ENCODE measurements at regions not wholly inside any gene's neighbourhood (a gene's known extent, or its start where the extent isn't known, plus 50 kb on each side); places are given as distances from the start of the nearest gene placed in this dataset.

DNA sequence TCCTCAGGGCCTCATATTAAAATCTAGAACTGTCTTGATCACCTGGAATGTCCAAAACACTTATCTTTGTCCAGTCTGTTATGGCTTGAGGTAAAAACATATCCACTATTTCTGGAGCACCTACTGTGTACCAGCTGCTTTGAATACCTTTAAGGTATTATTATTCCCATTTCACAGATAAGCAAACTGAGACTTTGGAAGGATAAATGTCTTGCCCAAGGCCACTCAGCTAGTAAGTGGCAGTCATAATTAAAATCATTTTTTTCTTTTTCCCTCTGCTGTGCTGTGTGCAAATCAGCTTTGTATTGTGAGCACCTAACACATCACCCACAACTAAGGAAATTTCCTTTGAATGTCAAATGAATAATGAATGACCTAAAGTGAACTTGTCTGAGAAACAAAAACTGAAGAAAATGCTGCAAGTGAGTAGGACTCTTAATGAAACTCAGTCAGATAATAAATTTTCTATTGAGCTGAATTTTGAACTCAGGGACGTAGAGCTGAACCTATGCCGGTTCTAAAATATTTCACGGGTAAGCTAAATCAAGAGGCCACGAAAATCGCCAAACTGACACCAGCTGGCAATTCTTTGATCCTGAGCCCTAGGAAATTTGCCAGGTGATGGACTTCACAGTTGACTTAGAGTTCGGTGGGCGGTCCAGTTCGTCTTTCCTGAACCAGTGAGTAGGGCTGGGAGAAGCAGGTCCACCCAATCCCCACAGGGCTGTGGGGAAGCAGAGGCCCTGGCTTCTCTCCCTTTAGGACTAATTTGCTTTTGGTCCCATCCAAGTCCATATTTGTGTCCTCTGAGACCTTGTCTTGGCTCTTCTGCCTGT, 159.7 kb upstream of the PWP1 start:
- Histone ChIP-seq H3K79me1 (replicated peaks; ENCODE audit: low read length, poor library complexity, severe bottlenecking) (no peaks in the 10 kb centered on the region), H3K36me3 (ENCODE audit: control insufficient read depth in 1 of 2, insufficient read depth in 2 of 2, low read depth in 1 of 2, low read length in 2 of 2) (no peaks in the 10 kb centered on the region), H4K91ac (ENCODE audit: low read length) (no peak overlapping the region), H3K23ac (ENCODE audit: low read length in 2 of 2) (no peak overlapping the region), H2BK15ac (ENCODE audit: low read depth, poor library complexity, severe bottlenecking) (no peak overlapping the region), H3K18ac (ENCODE audit: low read depth in 1 of 2, low read length in 2 of 2) (no peak overlapping the region), H3K9me3 (ENCODE audit: control insufficient read depth, low read length) (no peaks in the 10 kb centered on the region), H2BK120ac (ENCODE audit: low read depth, low read length) (no peak overlapping the region), H3K27me3 (ENCODE audit: control insufficient read depth in 1 of 2, insufficient read depth in 1 of 2, low read length in 2 of 2) (no peaks in the 10 kb centered on the region), H3K9ac (ENCODE audit: low read length) (no peak overlapping the region), H2AFZ (ENCODE audit: low read depth, low read length) (no peak overlapping the region), H3K4me3 (ENCODE audit: insufficient read depth in 1 of 2, low read depth in 1 of 2, low read length in 2 of 2) (no peak overlapping the region), H2BK12ac (ENCODE audit: low read length in 2 of 2) (no peak overlapping the region), H3K4me2 (ENCODE audit: low read length, poor library complexity, severe bottlenecking) (no peak overlapping the region), H2BK5ac (ENCODE audit: low read depth, low read length, poor library complexity, severe bottlenecking) (no peak overlapping the region), H4K8ac (ENCODE audit: low read length) (no peak overlapping the region), H3K4ac (ENCODE audit: low read depth in 1 of 2, low read length in 2 of 2) (no peak overlapping the region), H2AK5ac (ENCODE audit: low read length, severe bottlenecking) (no peak overlapping the region), H3K4me1 (ENCODE audit: control insufficient read depth, insufficient read depth, low read depth, low read length) (no peaks in the 10 kb centered on the region), H3K14ac (ENCODE audit: low read length in 2 of 2) (no peak overlapping the region), H3K27ac (ENCODE audit: low read length, poor library complexity, severe bottlenecking) (no peak overlapping the region)
- 79% methylated on average over 8 of the region's 8 CpGs for WGBS
- no peak for DNase-seq

DNA sequence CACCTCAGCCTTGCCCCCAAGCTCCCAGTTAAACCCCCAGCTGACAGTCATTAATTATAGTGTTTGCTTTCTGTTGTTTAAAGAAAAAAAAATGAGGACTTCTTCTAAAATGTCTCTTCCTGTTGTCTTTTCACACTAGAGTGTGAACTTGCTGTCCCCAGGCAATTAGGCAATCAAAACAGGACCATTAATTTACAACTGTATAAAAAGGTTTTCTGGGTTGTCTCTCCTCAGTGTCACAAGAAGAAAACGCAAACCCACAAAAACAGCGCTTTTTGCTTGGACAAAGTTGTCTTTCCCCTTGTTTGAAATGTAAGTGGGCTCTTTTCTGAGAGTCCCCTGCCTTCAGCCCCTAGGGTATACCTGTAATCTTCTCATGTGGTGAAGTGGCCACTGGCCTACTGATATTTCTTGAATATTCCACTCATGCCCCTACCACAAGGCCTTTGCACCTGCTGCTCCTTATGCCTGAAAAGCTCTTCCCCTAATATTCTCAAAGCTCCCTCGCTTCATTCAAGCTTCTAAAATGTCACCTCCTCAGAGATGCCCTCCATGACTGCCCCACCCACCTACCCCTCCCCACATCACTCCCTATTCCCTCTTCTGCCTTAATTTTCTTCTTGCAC, 158.9 kb upstream of the PWP1 start:
- no peak overlapping the region for H3K4me3 ChIP-seq (ENCODE audit: insufficient read depth in 1 of 2, low read depth in 1 of 2, low read length in 2 of 2)
- no peak overlapping the region for H2BK5ac ChIP-seq (ENCODE audit: low read depth, low read length, poor library complexity, severe bottlenecking)
- H3K27ac ChIP-seq (ENCODE audit: low read length, poor library complexity, severe bottlenecking): no peak overlapping the region
- H2BK15ac ChIP-seq (ENCODE audit: low read depth, poor library complexity, severe bottlenecking): no peak overlapping the region
- H3K4me2 ChIP-seq (ENCODE audit: low read length, poor library complexity, severe bottlenecking): no peak overlapping the region
- H3K23ac ChIP-seq (ENCODE audit: low read length in 2 of 2): no peak overlapping the region
- H3K9me3 ChIP-seq (ENCODE audit: control insufficient read depth, low read length): no peaks in the 10 kb centered on the region
- no peaks in the 10 kb centered on the region for H3K36me3 ChIP-seq (ENCODE audit: control insufficient read depth in 1 of 2, insufficient read depth in 2 of 2, low read depth in 1 of 2, low read length in 2 of 2)
- H3K4me1 ChIP-seq (ENCODE audit: control insufficient read depth, insufficient read depth, low read depth, low read length): no peaks in the 10 kb centered on the region
- H3K79me1 ChIP-seq (replicated peaks; ENCODE audit: low read length, poor library complexity, severe bottlenecking): no peaks in the 10 kb centered on the region
- H2AK5ac ChIP-seq (ENCODE audit: low read length, severe bottlenecking): no peak overlapping the region
- no peak overlapping the region for H3K18ac ChIP-seq (ENCODE audit: low read depth in 1 of 2, low read length in 2 of 2)
- no peak overlapping the region for H3K4ac ChIP-seq (ENCODE audit: low read depth in 1 of 2, low read length in 2 of 2)
- H4K8ac ChIP-seq (ENCODE audit: low read length): no peak overlapping the region
- 84% methylated on average over 3 of the region's 3 CpGs for WGBS
- H2BK12ac ChIP-seq (ENCODE audit: low read length in 2 of 2): no peak overlapping the region
- H3K27me3 ChIP-seq (ENCODE audit: control insufficient read depth in 1 of 2, insufficient read depth in 1 of 2, low read length in 2 of 2): no peaks in the 10 kb centered on the region
- DNase-seq: no peak
- H2AFZ ChIP-seq (ENCODE audit: low read depth, low read length): no peak overlapping the region
- H3K9ac ChIP-seq (ENCODE audit: low read length): no peak overlapping the region
- H4K91ac ChIP-seq (ENCODE audit: low read length): no peak overlapping the region
- no peak overlapping the region for H3K14ac ChIP-seq (ENCODE audit: low read length in 2 of 2)
- no peak overlapping the region for H2BK120ac ChIP-seq (ENCODE audit: low read depth, low read length)

DNA sequence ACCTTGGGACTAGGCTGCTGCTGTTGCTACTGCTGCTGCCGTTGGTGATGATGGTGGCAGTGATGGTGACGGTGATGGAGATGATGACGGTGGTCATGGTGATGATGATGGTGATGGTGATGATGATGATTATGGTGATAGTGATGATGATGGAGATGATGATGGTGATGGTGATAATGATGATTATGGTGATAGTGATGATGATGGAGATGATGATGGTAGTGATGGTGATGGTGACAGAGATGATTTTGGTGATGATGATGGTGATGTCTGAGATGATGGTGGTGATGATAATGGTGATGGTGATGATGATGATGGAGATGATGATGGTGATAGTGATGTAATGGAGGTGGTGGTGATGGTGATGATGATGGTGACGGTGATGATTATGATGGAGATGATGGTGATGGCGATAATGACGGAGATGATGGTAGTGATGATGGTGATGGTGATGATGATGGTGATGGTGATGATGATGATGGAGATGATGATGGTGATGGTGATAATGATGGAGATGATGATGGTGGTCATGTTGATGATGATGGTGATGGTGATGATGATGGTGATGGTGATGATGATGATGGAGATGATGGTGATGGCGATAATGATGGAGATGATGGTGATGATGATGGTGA, 156.8 kb upstream of the PWP1 start:
- H2AFZ ChIP-seq (ENCODE audit: low read depth, low read length): no peak overlapping the region
- no peak overlapping the region for H3K9ac ChIP-seq (ENCODE audit: low read length)
- H3K9me3 ChIP-seq (ENCODE audit: control insufficient read depth, low read length): peaks cover 5% of the 10 kb centered on the region
- no peaks in the 10 kb centered on the region for H3K79me1 ChIP-seq (replicated peaks; ENCODE audit: low read length, poor library complexity, severe bottlenecking)
- no peaks in the 10 kb centered on the region for H3K36me3 ChIP-seq (ENCODE audit: control insufficient read depth in 1 of 2, insufficient read depth in 2 of 2, low read depth in 1 of 2, low read length in 2 of 2)
- no peak overlapping the region for H2BK5ac ChIP-seq (ENCODE audit: low read depth, low read length, poor library complexity, severe bottlenecking)
- no peak overlapping the region for H3K27ac ChIP-seq (ENCODE audit: low read length, poor library complexity, severe bottlenecking)
- no peak overlapping the region for H2AK5ac ChIP-seq (ENCODE audit: low read length, severe bottlenecking)
- H4K91ac ChIP-seq (ENCODE audit: low read length): no peak overlapping the region
- H3K4me2 ChIP-seq (ENCODE audit: low read length, poor library complexity, severe bottlenecking): no peak overlapping the region
- H3K4me1 ChIP-seq (ENCODE audit: control insufficient read depth, insufficient read depth, low read depth, low read length): no peaks in the 10 kb centered on the region
- no peak overlapping the region for H2BK15ac ChIP-seq (ENCODE audit: low read depth, poor library complexity, severe bottlenecking)
- WGBS: 84% methylated on average over 7 of the region's 7 CpGs
- H3K14ac ChIP-seq (ENCODE audit: low read length in 2 of 2): no peak overlapping the region
- no peak overlapping the region for H2BK120ac ChIP-seq (ENCODE audit: low read depth, low read length)
- no peak for DNase-seq
- H3K4ac ChIP-seq (ENCODE audit: low read depth in 1 of 2, low read length in 2 of 2): no peak overlapping the region
- no peaks in the 10 kb centered on the region for H3K27me3 ChIP-seq (ENCODE audit: control insufficient read depth in 1 of 2, insufficient read depth in 1 of 2, low read length in 2 of 2)
- H3K18ac ChIP-seq (ENCODE audit: low read depth in 1 of 2, low read length in 2 of 2): no peak overlapping the region
- no peak overlapping the region for H3K23ac ChIP-seq (ENCODE audit: low read length in 2 of 2)
- H4K8ac ChIP-seq (ENCODE audit: low read length): no peak overlapping the region
- no peak overlapping the region for H2BK12ac ChIP-seq (ENCODE audit: low read length in 2 of 2)
- H3K4me3 ChIP-seq (ENCODE audit: insufficient read depth in 1 of 2, low read depth in 1 of 2, low read length in 2 of 2): no peak overlapping the region

DNA sequence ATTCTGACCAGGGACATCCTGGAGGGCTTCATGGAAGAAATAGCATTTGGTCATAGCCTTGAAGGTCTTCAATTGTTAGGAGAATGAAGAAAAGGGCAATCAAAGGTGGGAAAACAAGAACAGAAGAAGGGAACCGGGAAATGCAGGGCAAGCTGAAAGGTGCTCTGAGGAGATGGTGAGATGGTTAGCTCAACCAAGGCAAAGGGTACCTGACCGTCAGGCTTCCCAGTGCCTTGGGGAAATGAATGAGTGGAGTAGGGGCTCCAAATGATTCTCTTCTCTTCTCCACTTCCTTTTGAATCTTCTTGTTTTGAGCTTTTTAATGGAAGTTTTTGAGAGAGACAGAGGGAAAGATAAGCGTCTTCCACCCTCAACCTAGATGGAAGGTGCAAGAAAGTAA, 155.6 kb upstream of the PWP1 start:
- H4K91ac ChIP-seq (ENCODE audit: low read length): no peak overlapping the region
- H4K8ac ChIP-seq (ENCODE audit: low read length): no peak overlapping the region
- peaks cover 5% of the 10 kb centered on the region for H3K9me3 ChIP-seq (ENCODE audit: control insufficient read depth, low read length)
- H2BK120ac ChIP-seq (ENCODE audit: low read depth, low read length): no peak overlapping the region
- no peak overlapping the region for H2AK5ac ChIP-seq (ENCODE audit: low read length, severe bottlenecking)
- no peak overlapping the region for H3K4me2 ChIP-seq (ENCODE audit: low read length, poor library complexity, severe bottlenecking)
- H3K36me3 ChIP-seq (ENCODE audit: control insufficient read depth in 1 of 2, insufficient read depth in 2 of 2, low read depth in 1 of 2, low read length in 2 of 2): no peaks in the 10 kb centered on the region
- no peak overlapping the region for H3K4me3 ChIP-seq (ENCODE audit: insufficient read depth in 1 of 2, low read depth in 1 of 2, low read length in 2 of 2)
- H2BK15ac ChIP-seq (ENCODE audit: low read depth, poor library complexity, severe bottlenecking): no peak overlapping the region
- H3K27me3 ChIP-seq (ENCODE audit: control insufficient read depth in 1 of 2, insufficient read depth in 1 of 2, low read length in 2 of 2): no peaks in the 10 kb centered on the region
- H3K27ac ChIP-seq (ENCODE audit: low read length, poor library complexity, severe bottlenecking): no peak overlapping the region
- WGBS: 84% methylated on average over 2 of the region's 3 CpGs
- no peaks in the 10 kb centered on the region for H3K79me1 ChIP-seq (replicated peaks; ENCODE audit: low read length, poor library complexity, severe bottlenecking)
- no peak overlapping the region for H3K14ac ChIP-seq (ENCODE audit: low read length in 2 of 2)
- H2BK5ac ChIP-seq (ENCODE audit: low read depth, low read length, poor library complexity, severe bottlenecking): no peak overlapping the region
- H3K4me1 ChIP-seq (ENCODE audit: control insufficient read depth, insufficient read depth, low read depth, low read length): no peaks in the 10 kb centered on the region
- no peak overlapping the region for H3K4ac ChIP-seq (ENCODE audit: low read depth in 1 of 2, low read length in 2 of 2)
- H2BK12ac ChIP-seq (ENCODE audit: low read length in 2 of 2): no peak overlapping the region
- H2AFZ ChIP-seq (ENCODE audit: low read depth, low read length): no peak overlapping the region
- no peak overlapping the region for H3K9ac ChIP-seq (ENCODE audit: low read length)
- DNase-seq: no peak
- H3K23ac ChIP-seq (ENCODE audit: low read length in 2 of 2): no peak overlapping the region
- H3K18ac ChIP-seq (ENCODE audit: low read depth in 1 of 2, low read length in 2 of 2): no peak overlapping the region

Data from mesenchymal stem cell (in vitro differentiated cells and primary cell).